PC-9 (cell line): ENCODE measurements at regions not wholly inside any gene's neighbourhood (a gene's known extent, or its start where the extent isn't known, plus 50 kb on each side); places are given as distances from the start of the nearest gene placed in this dataset.

Source experiments
- CTCF ChIP-seq: fragments of 200-600 bp; sonication (generic); conservative IDR thresholded peaks from 2 replicates; pipeline ENCODE4 v1.6.1; 2017; ENCODE audit warnings: mixed run types, antibody characterized with exemption, mild to moderate bottlenecking, moderate library complexity
- EZH2 ChIP-seq: fragments of 200-600 bp; sonication (generic); IDR thresholded peaks from 2 replicates; pipeline ENCODE4 v1.8.0; 2017; ENCODE audit warnings: antibody characterized with exemption, low read depth

GRCh38 chr17:72258711-72259110 lies 137.9 kb downstream of the SOX9 start:
- TF ChIP-seq CTCF = no peak
- TF ChIP-seq EZH2 = no peak
